DND-41 (cell line): ENCODE measurements at regions not wholly inside any gene's neighbourhood (a gene's known extent, or its start where the extent isn't known, plus 50 kb on each side); places are given as distances from the start of the nearest gene placed in this dataset.

ENCODE experiments used
- ATAC-seq: fragments of 200-7000 bp; cut with Tn5 transposase; 3 replicates; pipeline ENCODE4 v1.9.1; 2021; ENCODE audit warnings: low read depth; ENCODE audit not compliant: insufficient read depth
- DNase-seq: peaks from one replicate; pipeline ENCODE4 v3.0.0-alpha.2; 2020
- H2AFZ ChIP-seq: 2 replicates; pipeline ENCODE4 v1.6.0; 2012; ENCODE audit warnings: low read depth, low read length
- H3K27ac ChIP-seq: 2 replicates; pipeline ENCODE4 v1.5.1; 2012; ENCODE audit warnings: low read length, inconsistent platforms
- H3K27me3 ChIP-seq: fragments of 200-600 bp; sonication (generic); 2 replicates; pipeline ENCODE4 v1.6.0; 2012; ENCODE audit warnings: low read length, mild to moderate bottlenecking, inconsistent platforms; ENCODE audit not compliant: insufficient read depth, poor library complexity
- H3K36me3 ChIP-seq: 2 replicates; pipeline ENCODE4 v1.5.1; 2012; ENCODE audit warnings: low read length, inconsistent platforms; ENCODE audit not compliant: insufficient read depth
- H3K4me1 ChIP-seq: 2 replicates; pipeline ENCODE4 v1.5.1; 2012; ENCODE audit warnings: mild to moderate bottlenecking, low read length; ENCODE audit not compliant: insufficient read depth
- H3K4me2 ChIP-seq: 2 replicates; pipeline ENCODE4 v1.6.0; 2012; ENCODE audit warnings: mild to moderate bottlenecking, moderate library complexity, low read length, inconsistent platforms; ENCODE audit not compliant: insufficient read depth
- H3K4me3 ChIP-seq, 2 experiments: fragments of 200-600 bp in 1 of 2; shearing (Covaris generic) in 1 of 2; 2 replicates each; pipeline ENCODE4 v1.5.1; 2012 to 2016; ENCODE audit warnings: inconsistent platforms in 2 of 2, low read length in 2 of 2, mild to moderate bottlenecking in 2 of 2, low read depth in 1 of 2, moderate library complexity in 1 of 2
- H3K79me2 ChIP-seq: 2 replicates; pipeline ENCODE4 v1.6.0; 2012; ENCODE audit warnings: low read length, inconsistent platforms; ENCODE audit not compliant: insufficient read depth
- H3K9ac ChIP-seq: 2 replicates; pipeline ENCODE4 v1.6.0; 2012; ENCODE audit warnings: low read depth, mild to moderate bottlenecking, inconsistent platforms, low read length, moderate library complexity
- H3K9me3 ChIP-seq: 2 replicates; pipeline ENCODE4 v1.5.1; 2012; ENCODE audit warnings: low read length, moderate library complexity, mild to moderate bottlenecking, inconsistent platforms; ENCODE audit not compliant: insufficient read depth, severe bottlenecking
- H4K20me1 ChIP-seq: 2 replicates; pipeline ENCODE4 v1.6.0; 2012; ENCODE audit warnings: low read length; ENCODE audit not compliant: insufficient read depth
- CTCF ChIP-seq: IDR thresholded peaks from 2 replicates; pipeline ENCODE4 v1.5.1; 2012; ENCODE audit warnings: borderline replicate concordance, low read length, moderate library complexity, mild to moderate bottlenecking; ENCODE audit not compliant: poor library complexity, severe bottlenecking; ENCODE audit errors: extremely low read depth
- EZH2 ChIP-seq: IDR thresholded peaks from 3 replicates; pipeline ENCODE4 v1.6.1; 2012; ENCODE audit warnings: borderline replicate concordance, low read depth, mild to moderate bottlenecking, moderate library complexity, low read length, inconsistent platforms; ENCODE audit not compliant: severe bottlenecking

DNA sequence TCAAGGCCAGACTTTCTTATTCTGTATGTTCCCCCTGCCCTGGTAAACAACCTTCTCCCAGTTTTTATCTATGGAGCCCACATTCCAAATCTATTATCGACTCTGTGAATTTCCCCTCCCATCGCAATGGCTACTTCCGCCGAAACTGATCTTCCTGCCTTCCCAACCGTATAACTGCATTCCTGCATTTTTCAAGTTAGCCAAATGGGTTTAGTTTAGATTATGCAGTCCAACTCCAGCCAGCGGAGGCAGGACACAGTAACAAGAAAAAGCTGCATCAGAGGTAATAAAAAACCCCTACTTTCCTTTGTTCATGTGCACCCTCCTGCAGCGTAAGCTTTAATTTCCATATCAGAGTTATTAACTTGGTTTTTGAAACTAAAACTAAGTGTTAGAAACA lies 112.2 kb upstream of the ZNF91 start:
- no peak for ATAC-seq
- Histone ChIP-seq H2AFZ (no peak overlapping the region), H3K27ac (no peak overlapping the region), H3K4me2 (no peak overlapping the region), H3K9me3 (peaks cover 4% of the 10 kb centered on the region), H3K4me3 (no peak overlapping the region), H3K9ac (no peak overlapping the region), H4K20me1 (no peaks in the 10 kb centered on the region), H3K4me1 (no peaks in the 10 kb centered on the region), H3K27me3 (no peaks in the 10 kb centered on the region), H3K79me2 (no peaks in the 10 kb centered on the region), H3K36me3 (no peaks in the 10 kb centered on the region)
- DNase-seq = no peak
- TF ChIP-seq CTCF (no peak), EZH2 (no peak)

- Histone ChIP-seq H3K4me1 (no peaks in the 10 kb centered on the region), H3K4me3 (no peak overlapping the region), H3K27me3 (no peaks in the 10 kb centered on the region), H3K4me2 (no peak overlapping the region), H3K36me3 (no peaks in the 10 kb centered on the region), H2AFZ (no peak overlapping the region), H3K79me2 (no peaks in the 10 kb centered on the region), H4K20me1 (no peaks in the 10 kb centered on the region), H3K9me3 (no peaks in the 10 kb centered on the region), H3K27ac (no peak overlapping the region), H3K9ac (no peak overlapping the region)
- DNase-seq = no peak
- TF ChIP-seq EZH2 = no peak
- TF ChIP-seq CTCF = no peak
- no peak for ATAC-seq
Observed at GRCh38 chr19:23505738-23506137, 110.5 kb upstream of the ZNF91 start.

- Histone ChIP-seq H3K9me3 (peaks cover 7% of the 10 kb centered on the region), H3K4me1 (no peaks in the 10 kb centered on the region), H2AFZ (no peak overlapping the region), H3K27ac (no peak overlapping the region), H3K4me3 (no peak overlapping the region), H4K20me1 (no peaks in the 10 kb centered on the region), H3K27me3 (no peaks in the 10 kb centered on the region), H3K36me3 (no peaks in the 10 kb centered on the region), H3K9ac (no peak overlapping the region), H3K79me2 (no peaks in the 10 kb centered on the region), H3K4me2 (no peak overlapping the region)
- no peak for ATAC-seq
- no peak for DNase-seq
- TF ChIP-seq EZH2 = no peak
Observed at GRCh38 chr19:23482829-23483228, 87.6 kb upstream of the ZNF91 start.

GRCh38 chr19:23481043-23481442 lies 85.8 kb upstream of the ZNF91 start:
- no peak overlapping the region for H3K4me2 ChIP-seq
- H3K36me3 ChIP-seq = no peaks in the 10 kb centered on the region
- H3K27ac ChIP-seq = no peak overlapping the region
- no peaks in the 10 kb centered on the region for H3K27me3 ChIP-seq
- no peaks in the 10 kb centered on the region for H4K20me1 ChIP-seq
- no peaks in the 10 kb centered on the region for H3K79me2 ChIP-seq
- H2AFZ ChIP-seq = no peak overlapping the region
- TF ChIP-seq EZH2 = no peak
- TF ChIP-seq CTCF = no peak
- peaks cover 7% of the 10 kb centered on the region for H3K9me3 ChIP-seq
- no peak overlapping the region for H3K9ac ChIP-seq
- no peak overlapping the region for H3K4me3 ChIP-seq
- ATAC-seq (no peak), DNase-seq (no peak)
- no peaks in the 10 kb centered on the region for H3K4me1 ChIP-seq
